Endometrium (tissue), 2 donors: ENCODE measurements at regions not wholly inside any gene's neighbourhood (a gene's known extent, or its start where the extent isn't known, plus 50 kb on each side); places are given as distances from the start of the nearest gene placed in this dataset.

ENCODE experiments used
- FAIRE-seq: peaks from 2 replicates; lab custom pipeline; 2012; peaks lifted over from hg19 to GRCh38; lab: Jason Lieb, UNC
- donor health status: control.
- donor health status: control.

DNA sequence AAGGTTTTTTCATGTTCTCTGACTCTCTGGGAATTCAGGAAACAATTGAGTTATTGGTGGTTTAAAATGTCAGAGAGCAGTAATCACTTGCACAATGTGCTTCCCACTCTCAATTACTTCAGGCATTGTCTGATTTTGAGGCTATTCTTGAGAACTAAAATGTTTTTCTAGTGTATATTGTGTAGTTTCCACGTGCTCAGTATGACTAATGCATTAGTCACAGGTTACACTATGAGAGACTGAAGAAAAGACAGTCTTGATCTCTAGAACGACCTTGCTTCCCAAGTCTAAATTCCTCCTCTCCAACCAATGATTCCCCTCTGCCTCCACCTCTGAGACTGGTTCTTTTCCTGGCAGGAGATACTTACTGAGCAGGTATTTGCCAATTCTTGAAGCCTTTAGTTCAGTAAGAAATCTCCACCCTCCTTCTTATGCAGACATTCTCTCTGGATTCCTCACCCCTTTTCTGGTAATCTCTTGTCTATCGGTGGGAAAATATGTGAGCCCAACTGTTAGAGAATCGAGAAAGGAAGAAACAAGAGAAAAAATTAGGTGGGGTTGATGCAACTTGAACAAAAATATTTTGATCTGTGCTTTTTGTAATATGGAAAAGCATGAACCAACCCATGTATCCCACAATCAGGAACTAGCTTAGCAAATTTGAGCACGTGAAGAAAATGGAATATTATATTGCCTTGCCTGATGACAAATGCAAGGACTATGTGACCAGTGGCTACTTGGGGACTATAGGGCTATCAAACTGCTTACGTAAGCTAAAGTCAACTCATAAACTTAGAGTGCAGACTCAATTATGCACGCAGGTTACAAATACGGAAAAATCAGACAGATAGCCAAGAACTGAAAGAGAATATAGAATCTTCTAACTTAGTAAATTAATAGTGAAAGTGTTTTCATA lies 61.1 kb upstream of the SLC22A16 start:
- peak; percentile 61 for FAIRE-seq

DNA sequence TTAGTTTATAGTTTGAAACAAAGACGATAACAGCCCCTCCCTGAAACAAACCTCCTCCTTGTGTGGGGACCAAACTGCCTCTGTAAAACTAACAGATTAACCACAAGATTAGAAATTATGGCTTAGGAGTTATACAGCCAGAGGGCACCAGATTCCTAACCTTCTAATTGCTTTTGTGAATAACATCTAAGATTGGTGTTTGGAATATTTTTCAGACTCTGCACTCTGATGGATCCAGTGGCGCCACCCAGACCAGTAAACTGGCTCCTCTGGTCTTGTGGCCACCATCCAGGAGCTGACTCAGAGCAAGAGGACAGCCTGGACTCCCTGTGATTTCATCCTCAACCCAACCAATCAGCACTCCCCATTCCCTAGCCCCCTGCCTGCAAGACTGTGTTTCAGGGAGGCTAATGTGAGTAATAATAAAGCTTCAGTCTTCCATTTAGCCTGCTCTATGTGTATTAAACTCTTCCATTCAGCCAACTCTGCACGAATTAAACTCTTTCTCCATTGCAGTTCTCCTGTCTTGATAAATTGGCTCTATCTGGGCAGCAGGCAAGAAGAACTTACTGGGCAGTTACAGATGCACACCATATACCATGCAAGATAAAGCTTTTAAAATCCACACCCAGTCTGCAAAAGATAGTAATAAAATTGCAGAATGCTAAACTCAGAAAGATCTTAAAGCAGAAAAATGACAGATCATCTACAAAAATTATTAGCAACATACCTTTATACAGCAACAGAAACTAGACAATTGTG lies 58.5 kb upstream of the SLC22A16 start:
- no peak for FAIRE-seq

DNA sequence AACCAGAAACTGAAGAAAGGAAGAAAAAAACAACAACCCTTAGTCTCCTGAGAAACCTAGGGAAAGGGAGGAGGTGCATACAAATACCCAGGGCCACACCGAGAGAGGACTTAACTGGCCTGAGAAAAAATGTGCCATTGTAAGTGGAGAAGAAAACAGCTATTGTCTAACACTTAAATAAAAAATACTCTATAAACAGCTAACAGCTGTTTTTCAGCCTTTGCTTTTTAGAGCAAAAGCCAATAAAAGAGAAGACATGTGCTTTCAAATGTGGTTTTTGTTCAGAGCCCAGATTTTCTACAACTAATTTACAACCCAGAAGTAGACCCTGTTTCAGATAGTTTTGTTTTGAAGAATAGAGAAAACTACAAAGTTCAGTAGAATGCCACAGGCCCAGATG lies 56.0 kb upstream of the SLC22A16 start:
- FAIRE-seq: peak; percentile 93

DNA sequence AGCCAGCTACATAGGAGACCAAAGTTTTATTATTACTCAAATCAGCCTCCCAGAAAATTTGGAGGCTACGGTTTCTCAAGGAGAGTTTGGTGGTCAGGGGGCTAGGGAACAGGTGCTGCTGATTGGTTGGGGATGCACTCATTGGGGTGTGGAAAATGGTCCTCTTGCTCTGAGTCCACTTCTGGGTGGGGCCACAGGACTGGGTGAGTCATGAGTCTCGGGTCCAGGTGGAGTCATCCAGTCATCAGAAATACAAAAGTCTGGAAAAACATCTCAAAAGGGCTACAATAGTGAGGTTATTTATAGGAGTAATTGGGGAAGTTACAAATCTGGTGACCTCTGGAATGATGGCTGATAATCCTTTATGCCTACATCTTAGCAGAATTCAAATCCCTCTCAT lies 54.3 kb upstream of the SLC22A16 start:
- no peak for FAIRE-seq

- no peak for FAIRE-seq
These were observed 53.5 kb upstream of the SLC22A16 start for GRCh38 chr6:110529907-110530306.

DNA sequence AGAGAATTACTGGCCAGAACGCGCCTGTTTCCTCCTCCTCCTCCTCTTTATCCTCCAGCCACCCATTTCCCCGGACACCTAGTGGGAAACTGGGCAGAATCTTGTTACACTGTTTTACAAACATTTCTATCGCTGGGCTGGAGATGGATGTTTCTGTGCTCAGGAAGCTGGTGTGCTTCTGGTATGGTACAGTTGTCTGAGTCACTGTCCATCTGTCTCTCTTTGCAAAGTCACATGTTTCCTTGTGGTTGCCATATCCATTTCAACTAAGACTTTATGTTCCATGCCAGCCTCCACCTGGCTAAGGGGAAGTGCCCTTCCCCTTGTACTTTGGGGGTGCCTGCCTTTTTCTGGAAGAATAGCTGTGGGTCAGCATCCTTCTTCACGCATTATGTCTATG lies 52.9 kb upstream of the SLC22A16 start:
- no peak for FAIRE-seq

DNA sequence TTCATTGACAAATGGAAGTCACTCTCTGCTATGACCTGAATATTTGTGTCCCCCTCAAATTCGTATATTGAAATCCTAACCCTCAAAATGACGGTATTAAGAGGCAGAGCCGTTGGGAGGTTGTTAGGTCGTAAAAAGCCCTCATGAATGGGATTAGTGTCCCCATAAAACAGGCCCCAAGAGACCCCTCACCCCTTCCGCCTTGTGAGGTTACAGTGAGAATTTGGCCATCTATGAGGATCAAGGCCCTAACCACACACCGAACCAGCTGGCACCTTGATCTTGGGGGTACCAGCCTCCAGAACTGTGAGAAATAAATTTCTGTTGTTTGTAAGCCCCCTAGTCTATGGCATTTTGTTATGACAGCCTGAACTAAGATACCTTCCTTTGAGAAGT lies 52.5 kb upstream of the SLC22A16 start:
- no peak for FAIRE-seq

DNA sequence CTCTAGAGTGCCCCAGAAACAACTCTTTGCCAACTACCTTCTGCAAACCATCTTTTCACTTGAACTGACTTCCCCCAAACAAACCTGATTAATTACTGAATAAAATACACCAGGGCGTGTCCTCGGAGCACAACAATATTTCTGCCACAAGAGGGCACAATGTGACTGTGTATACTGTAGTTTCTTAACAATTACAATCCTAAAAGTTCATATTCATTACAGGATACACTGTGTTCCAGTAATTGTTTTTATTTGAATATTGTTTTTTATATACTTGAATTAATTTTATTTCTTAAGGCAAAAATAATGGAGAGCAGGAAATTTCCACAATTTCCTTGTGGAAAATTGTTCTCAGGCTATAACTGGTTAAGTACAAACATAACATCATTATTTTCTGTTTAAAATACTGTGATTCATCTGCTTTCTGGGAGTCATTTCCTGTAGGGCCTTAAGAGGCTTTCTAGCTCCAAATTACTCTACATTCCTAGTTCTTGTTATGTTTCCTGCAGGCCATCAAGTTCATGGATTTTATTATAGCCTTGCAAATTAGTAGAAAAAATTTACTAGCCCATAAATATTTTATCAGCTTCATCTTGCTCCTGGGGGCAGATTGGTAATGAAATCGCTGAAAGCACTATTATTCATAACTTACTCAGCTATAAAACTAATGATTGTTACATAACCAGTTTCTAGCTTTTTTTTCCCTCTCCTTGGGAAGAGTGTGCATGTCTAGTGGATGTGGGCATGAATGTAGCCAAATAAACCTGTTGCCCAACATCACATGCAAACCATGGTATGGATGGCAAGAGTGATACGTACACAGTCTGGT lies 51.9 kb upstream of the SLC22A16 start:
- peak; percentile 99 for FAIRE-seq

- no peak for FAIRE-seq
These were observed 51.1 kb upstream of the SLC22A16 start for GRCh38 chr6:110527516-110527915.

GRCh38 chr6:110526726-110527125 lies 50.3 kb upstream of the SLC22A16 start:
- FAIRE-seq: no peak
